ENCODE measurements at regions not wholly inside any gene's neighbourhood (a gene's known extent, or its start where the extent isn't known, plus 50 kb on each side); places are given as distances from the start of the nearest gene placed in this dataset.

DNA sequence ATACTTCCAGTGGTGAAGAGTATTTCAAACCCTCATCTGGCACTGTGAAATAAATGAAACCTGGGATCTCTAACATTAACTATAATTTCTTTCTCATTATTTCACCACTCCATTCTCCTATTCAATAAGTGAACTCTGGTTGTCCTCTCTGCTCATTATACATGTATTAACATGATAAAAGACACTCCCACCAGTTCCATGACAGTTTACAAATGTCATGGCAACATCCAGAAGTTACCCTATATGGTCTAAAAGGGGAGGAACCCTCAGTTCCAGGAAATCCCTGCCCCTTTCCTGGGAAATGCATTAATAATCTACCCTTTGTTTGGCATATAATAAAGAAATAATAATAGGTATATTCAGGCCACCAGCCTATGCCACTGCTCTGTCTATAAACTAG, 62.7 kb upstream of the BRINP3 start:
- DNase-seq (ENCODE audit: extremely low spot score), result no peak
- ChIA-PET POLR2A (no interaction called here), CTCF (no interaction called here)
- TF ChIP-seq PKNOX1 (IDR thresholded peaks at IDR 0.05) (no peak), FOXM1 (IDR thresholded peaks at IDR 0.05; ENCODE audit: borderline replicate concordance) (no peak), SP1 (IDR thresholded peaks at IDR 0.05) (no peak), ARNT (IDR thresholded peaks at IDR 0.05) (no peak), ZNF384 (IDR thresholded peaks at IDR 0.05) (no peak), FOXK2 (IDR thresholded peaks at IDR 0.05) (no peak), FOXA1 (IDR thresholded peaks at IDR 0.05) (no peak), TARDBP (IDR thresholded peaks at IDR 0.05) (no peak), SUZ12 (IDR thresholded peaks at IDR 0.05) (no peak), L3MBTL2 (conservative IDR thresholded peaks at IDR 0.05) (no peak), BHLHE40 (IDR thresholded peaks at IDR 0.05; ENCODE audit: borderline replicate concordance) (no peak), HDGF (IDR thresholded peaks at IDR 0.05; ENCODE audit: borderline replicate concordance) (no peak), ELF4 (IDR thresholded peaks at IDR 0.05) (no peak), NFRKB (IDR thresholded peaks at IDR 0.05) (no peak), CTBP1 (IDR thresholded peaks at IDR 0.05; ENCODE audit: borderline replicate concordance) (no peak), LEF1 (IDR thresholded peaks at IDR 0.05; ENCODE audit: borderline replicate concordance) (no peak)

- ChIA-PET POLR2A (no interaction called here), CTCF (no interaction called here)
- no peak for TF ChIP-seq ZNF384 (IDR thresholded peaks at IDR 0.05)
- TF ChIP-seq SUZ12 (IDR thresholded peaks at IDR 0.05), result no peak
- TF ChIP-seq PKNOX1 (IDR thresholded peaks at IDR 0.05), result no peak
- TF ChIP-seq FOXK2 (IDR thresholded peaks at IDR 0.05), result no peak
- TF ChIP-seq BHLHE40 (IDR thresholded peaks at IDR 0.05; ENCODE audit: borderline replicate concordance), result no peak
- TF ChIP-seq ELF4 (IDR thresholded peaks at IDR 0.05), result no peak
- no peak for TF ChIP-seq FOXA1 (IDR thresholded peaks at IDR 0.05)
- no peak for TF ChIP-seq FOXM1 (IDR thresholded peaks at IDR 0.05; ENCODE audit: borderline replicate concordance)
- no peak for TF ChIP-seq ARNT (IDR thresholded peaks at IDR 0.05)
- no peak for TF ChIP-seq TARDBP (IDR thresholded peaks at IDR 0.05)
- no peak for TF ChIP-seq L3MBTL2 (conservative IDR thresholded peaks at IDR 0.05)
- no peak for TF ChIP-seq SP1 (IDR thresholded peaks at IDR 0.05)
- TF ChIP-seq LEF1 (IDR thresholded peaks at IDR 0.05; ENCODE audit: borderline replicate concordance), result no peak
- no peak for TF ChIP-seq CTBP1 (IDR thresholded peaks at IDR 0.05; ENCODE audit: borderline replicate concordance)
- TF ChIP-seq NFRKB (IDR thresholded peaks at IDR 0.05), result no peak
- TF ChIP-seq HDGF (IDR thresholded peaks at IDR 0.05; ENCODE audit: borderline replicate concordance), result no peak
- no peak for DNase-seq (ENCODE audit: extremely low spot score)
These were observed 74.0 kb upstream of the BRINP3 start for GRCh38 chr1:190551638-190552037.

DNA sequence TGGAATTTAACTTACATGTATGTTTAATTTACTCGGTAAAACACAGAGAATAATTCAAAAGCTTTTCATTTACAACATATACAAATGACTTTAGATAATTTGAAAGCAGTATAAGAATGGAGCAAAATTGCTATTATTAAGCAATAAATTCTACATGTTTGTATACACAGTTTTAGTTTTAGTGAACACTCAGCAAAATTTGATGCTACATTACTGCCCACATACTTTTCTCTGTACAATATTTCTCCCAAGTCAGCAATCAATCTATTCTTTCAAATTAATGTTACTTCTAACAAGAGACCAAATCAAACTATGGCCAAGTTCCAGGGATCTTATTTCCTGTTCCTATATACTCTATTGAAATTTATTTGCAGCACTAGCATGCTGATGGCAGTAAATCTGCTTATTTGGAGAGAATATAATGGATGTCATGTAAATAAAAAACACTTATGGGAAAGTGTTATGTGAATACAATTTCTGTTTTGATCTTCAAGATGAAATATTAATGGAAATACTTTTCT, 82.6 kb upstream of the BRINP3 start:
- TF ChIP-seq SP1 (IDR thresholded peaks at IDR 0.05) (no peak), SUZ12 (IDR thresholded peaks at IDR 0.05) (no peak), LEF1 (IDR thresholded peaks at IDR 0.05; ENCODE audit: borderline replicate concordance) (no peak), TARDBP (IDR thresholded peaks at IDR 0.05) (no peak), ARNT (IDR thresholded peaks at IDR 0.05) (no peak)
- CTCF ChIA-PET, result no interaction called here
- POLR2A ChIA-PET, result no interaction called here
- DNase-seq (ENCODE audit: extremely low spot score), result no peak

DNA sequence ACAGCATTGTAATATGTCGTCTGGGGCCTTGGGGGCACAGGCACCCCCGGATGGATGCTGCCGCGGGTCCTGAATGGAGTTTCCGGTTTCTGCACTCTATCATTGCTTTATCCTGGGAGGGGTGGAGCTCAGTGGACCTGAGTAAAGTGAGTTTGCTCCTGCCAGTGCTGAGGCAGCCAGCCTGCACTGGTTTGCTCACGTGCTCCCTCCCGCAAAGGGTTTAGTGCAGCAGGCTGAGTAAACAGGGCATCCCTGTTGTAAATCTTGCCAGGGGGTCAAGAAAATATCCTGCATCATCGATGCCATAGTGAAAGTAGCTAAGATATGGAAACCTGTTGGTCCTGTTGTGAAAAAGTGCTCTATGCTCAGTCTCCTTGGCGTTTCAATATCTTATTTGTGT, 85.6 kb upstream of the BRINP3 start:
- ChIA-PET CTCF (no interaction called here), POLR2A (no interaction called here)
- no peak for TF ChIP-seq LEF1 (IDR thresholded peaks at IDR 0.05; ENCODE audit: borderline replicate concordance)
- TF ChIP-seq HDGF (IDR thresholded peaks at IDR 0.05; ENCODE audit: borderline replicate concordance), result no peak
- no peak for TF ChIP-seq L3MBTL2 (conservative IDR thresholded peaks at IDR 0.05)
- TF ChIP-seq TARDBP (IDR thresholded peaks at IDR 0.05), result no peak
- TF ChIP-seq ELF4 (IDR thresholded peaks at IDR 0.05), result no peak
- no peak for TF ChIP-seq SP1 (IDR thresholded peaks at IDR 0.05)
- no peak for TF ChIP-seq CTBP1 (IDR thresholded peaks at IDR 0.05; ENCODE audit: borderline replicate concordance)
- TF ChIP-seq NFRKB (IDR thresholded peaks at IDR 0.05), result no peak
- TF ChIP-seq FOXK2 (IDR thresholded peaks at IDR 0.05), result no peak
- no peak for TF ChIP-seq PKNOX1 (IDR thresholded peaks at IDR 0.05)
- peak; percentile 10 for DNase-seq (ENCODE audit: extremely low spot score)

GRCh38 chr1:190564117-190564516, 86.5 kb upstream of the BRINP3 start:
- ChIA-PET CTCF (no interaction called here), POLR2A (no interaction called here)
- no peak for TF ChIP-seq HDGF (IDR thresholded peaks at IDR 0.05; ENCODE audit: borderline replicate concordance)
- no peak for TF ChIP-seq ZNF384 (IDR thresholded peaks at IDR 0.05)
- TF ChIP-seq L3MBTL2 (conservative IDR thresholded peaks at IDR 0.05), result no peak
- no peak for TF ChIP-seq BHLHE40 (IDR thresholded peaks at IDR 0.05; ENCODE audit: borderline replicate concordance)
- TF ChIP-seq ARNT (IDR thresholded peaks at IDR 0.05), result no peak
- TF ChIP-seq FOXA1 (IDR thresholded peaks at IDR 0.05), result no peak
- no peak for TF ChIP-seq ELF4 (IDR thresholded peaks at IDR 0.05)
- no peak for TF ChIP-seq PKNOX1 (IDR thresholded peaks at IDR 0.05)
- no peak for TF ChIP-seq LEF1 (IDR thresholded peaks at IDR 0.05; ENCODE audit: borderline replicate concordance)
- no peak for TF ChIP-seq FOXK2 (IDR thresholded peaks at IDR 0.05)
- TF ChIP-seq TARDBP (IDR thresholded peaks at IDR 0.05), result no peak
- no peak for TF ChIP-seq SUZ12 (IDR thresholded peaks at IDR 0.05)
- no peak for DNase-seq (ENCODE audit: extremely low spot score)

DNA sequence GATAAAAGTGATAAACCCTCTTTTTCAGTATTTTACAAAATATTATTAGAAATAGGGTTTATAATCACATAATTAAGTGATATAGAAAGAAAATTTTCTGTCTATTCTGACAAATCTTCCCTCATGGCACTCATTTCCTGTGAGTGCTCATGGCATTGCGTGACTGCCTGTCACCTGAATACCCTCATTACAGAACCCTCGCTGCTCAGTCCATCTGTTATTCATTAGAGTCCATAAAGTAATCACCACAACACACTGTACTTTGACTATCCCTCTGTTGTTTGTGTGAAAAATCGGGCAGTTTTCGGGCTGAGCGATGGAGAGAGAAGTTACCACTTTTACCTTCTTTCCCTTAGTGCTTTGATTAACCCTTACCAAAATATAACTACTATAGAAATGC, 100.4 kb upstream of the BRINP3 start:
- no peak for TF ChIP-seq BHLHE40 (IDR thresholded peaks at IDR 0.05; ENCODE audit: borderline replicate concordance)
- TF ChIP-seq PKNOX1 (IDR thresholded peaks at IDR 0.05), result no peak

More for the DNA sequence above, 100.4 kb upstream of the BRINP3 start:
- POLR2A ChIA-PET, result no interaction called here
- no peak for DNase-seq (ENCODE audit: extremely low spot score)
- CTCF ChIA-PET, result no interaction called here
